Activated CD8-positive, alpha-beta memory T cell treated with anti-CD3 and anti-CD28 coated beads for 48 hours (primary cell): ENCODE measurements at regions not wholly inside any gene's neighbourhood (a gene's known extent, or its start where the extent isn't known, plus 50 kb on each side); places are given as distances from the start of the nearest gene placed in this dataset.

Experiments used
- DNase-seq, 3 experiments: peaks; one replicate each; pipeline ENCODE4 v3.0.0-alpha.2; 2020; ENCODE audit warnings: low read depth in 2 of 3, low spot score in 2 of 3

DNA sequence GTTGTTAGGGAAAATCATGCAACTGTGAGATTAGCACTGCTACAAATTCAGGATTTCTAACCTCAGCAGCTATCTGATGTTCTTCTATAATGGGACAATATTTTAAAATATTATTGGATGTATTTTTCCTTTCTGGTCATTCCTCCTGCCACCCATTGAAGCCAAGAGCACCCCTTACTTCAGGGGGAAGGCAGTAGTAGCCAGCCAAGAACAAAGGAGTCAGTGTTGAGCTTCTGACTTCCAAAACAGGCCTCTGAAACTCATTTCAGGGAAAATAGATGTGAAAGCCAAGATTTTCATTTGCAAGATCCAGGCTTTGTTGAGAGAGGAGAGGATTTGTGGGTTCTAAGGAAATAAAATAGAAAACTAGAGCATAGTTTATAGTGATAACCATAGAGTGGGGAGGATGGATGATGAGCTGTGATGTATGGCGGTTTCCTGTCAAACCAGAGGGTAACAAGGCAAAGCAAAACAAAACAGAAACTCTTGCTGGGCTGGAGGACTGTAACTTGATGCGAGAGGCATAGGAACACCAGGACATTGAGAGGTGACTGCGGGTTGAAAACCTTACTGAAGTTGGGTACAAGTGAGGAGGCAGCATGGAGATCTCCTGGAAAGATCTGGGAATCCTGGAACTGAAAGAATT is 173.7 kb upstream of the LEF1 start:
- no peak for DNase-seq

DNA sequence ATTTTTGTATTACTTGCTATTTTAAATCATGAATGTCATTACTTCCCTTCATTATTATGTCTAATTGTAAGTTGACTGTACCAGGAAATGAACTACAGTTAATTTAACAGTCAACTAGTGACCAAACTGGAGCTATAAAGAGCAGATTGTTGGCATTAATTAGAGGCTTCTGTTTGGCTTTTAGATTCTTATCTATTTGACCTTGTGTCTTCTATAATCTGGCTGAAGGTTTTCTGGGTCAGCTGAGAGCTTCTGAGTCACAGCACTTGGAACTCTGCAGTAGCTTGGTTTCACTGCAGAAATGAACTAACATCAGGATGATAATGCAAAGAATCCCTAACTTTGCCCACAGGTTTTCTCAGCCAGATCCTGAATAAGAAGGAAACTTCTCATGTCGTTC is 169.2 kb upstream of the LEF1 start:
- no peak for DNase-seq

DNA sequence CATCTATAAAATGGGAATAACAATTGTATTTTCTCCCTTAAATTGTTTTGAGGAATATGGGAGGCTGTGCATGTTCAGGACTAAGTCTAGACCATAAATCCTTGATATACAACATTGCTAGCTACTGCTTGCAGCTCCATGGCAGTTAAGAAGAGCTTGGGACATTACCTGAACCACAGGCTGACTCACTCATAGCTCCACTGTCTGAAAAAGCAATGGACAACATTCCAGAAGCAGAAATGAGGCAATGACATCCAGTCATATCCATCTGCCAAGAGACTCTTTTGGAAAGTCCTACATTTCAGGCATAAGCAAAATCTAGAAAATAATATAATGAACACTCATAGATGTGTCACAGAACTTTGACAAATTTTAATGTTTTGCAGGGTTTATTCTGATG is 167.3 kb upstream of the LEF1 start:
- no peak for DNase-seq

DNA sequence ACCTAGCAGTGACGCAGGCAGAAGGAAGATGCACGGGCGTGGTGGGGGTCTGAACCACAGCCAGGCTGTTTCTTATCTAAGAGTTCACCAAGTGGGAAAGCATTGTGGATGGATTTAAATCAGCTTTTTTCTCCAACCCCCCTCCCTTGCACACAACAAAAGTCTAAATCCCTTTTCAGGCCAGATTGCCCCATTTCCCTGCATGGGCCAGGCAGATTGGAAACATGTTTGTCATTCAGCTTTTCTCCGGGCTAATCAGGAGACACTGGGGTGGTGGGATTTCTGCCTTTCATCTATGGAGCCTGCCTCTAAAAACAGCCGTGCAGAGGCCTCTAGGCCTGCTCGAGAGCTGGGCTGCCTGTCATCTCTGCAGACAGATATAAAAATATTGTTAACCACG is 166.3 kb upstream of the LEF1 start:
- no peak for DNase-seq

DNA sequence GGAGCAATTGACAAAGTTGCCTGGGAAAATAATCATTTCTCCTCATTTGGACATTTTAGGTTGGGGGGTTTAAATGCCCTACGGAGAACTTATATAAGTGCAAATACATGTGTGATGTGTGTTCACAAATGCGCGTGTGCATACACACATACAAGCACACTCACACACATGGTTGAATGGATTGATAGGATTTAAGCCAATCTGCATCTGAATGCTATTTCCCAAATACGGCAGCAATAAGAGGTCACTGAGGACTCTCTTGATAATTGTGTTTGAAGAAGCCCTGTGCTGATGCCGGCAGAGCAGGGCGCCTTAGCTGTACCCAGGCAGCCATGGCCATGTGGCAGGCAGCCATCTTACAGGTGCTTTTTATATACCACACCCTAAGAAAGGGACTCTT is 165.3 kb upstream of the LEF1 start:
- DNase-seq = no peak

DNA sequence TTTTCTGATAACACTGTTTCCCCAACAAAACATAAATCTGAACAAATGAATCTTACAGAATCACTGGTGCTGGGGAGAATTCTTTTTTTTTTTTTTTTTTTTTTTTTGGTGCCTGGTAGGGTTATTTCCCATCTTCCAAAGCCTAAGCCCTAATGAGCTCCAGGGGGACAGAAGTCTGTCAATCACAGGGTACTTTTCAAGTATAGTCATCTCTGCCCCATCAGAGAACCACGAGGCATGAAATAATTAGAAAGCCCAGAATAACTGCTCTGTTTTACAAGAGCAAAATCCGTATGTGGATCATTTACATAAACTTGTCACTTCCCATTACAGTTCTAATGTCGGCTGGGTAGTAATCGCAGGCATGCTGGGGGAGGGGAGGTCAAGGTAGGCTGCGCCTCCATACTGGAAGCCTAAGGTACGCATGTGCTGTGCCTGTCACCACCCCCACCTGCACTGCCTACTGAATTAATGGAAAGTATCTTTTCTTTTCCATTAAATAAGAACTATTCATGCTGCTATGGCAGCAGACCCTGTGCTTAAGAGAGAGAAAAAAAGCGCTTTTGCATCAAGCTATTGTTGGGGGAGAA is 164.7 kb upstream of the LEF1 start:
- DNase-seq = no peak

DNA sequence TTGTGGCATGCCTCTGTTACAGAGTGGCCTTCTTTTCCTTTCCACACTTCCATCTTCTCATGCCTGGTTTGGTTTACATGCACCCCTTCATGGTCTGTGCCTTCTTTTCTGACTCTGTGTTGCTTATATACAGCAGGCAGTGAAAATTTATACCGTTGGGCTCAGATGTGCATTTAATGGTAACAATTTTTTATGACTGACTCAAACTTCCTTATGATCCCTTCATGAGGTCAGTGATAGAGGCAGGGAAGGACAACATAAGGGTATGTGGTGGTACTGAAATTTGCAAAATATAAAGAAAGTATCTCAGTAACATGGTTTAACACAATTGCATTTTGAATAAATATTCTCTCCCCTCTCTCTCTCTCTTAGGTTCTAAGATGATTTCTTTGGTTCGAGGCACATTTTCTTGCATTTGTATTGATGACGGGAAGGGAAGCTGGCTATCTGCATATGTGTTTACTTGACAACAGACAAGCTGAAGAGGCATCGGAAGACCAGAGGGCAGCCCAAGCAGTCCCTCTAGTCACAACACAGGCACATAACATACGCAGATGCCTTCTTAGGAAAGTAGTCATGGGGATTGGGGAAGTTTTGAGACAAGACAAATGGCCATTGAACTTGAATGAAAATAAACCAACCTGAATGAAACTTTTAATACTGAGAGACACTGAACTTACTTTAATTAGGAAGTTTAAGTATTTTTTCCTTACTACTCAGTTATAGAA is 163.3 kb upstream of the LEF1 start:
- DNase-seq = no peak

DNA sequence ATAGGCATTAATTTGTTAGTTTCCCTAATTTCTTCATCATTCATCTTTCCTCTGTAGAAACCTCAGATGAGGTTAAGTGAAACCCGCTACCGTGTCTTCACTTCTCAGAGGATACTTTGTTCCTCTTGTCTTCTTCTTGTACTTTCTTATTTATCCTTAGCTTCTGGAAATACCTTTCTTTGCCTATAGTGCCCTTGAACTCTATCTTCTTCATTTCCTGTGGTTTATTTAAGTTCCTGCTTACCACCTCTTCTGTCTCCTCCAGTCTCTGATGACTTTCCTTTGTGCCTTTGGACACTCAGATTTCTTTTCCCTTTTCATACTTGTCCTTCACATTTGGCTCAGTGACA is 159.6 kb upstream of the LEF1 start:
- DNase-seq = no peak

DNA sequence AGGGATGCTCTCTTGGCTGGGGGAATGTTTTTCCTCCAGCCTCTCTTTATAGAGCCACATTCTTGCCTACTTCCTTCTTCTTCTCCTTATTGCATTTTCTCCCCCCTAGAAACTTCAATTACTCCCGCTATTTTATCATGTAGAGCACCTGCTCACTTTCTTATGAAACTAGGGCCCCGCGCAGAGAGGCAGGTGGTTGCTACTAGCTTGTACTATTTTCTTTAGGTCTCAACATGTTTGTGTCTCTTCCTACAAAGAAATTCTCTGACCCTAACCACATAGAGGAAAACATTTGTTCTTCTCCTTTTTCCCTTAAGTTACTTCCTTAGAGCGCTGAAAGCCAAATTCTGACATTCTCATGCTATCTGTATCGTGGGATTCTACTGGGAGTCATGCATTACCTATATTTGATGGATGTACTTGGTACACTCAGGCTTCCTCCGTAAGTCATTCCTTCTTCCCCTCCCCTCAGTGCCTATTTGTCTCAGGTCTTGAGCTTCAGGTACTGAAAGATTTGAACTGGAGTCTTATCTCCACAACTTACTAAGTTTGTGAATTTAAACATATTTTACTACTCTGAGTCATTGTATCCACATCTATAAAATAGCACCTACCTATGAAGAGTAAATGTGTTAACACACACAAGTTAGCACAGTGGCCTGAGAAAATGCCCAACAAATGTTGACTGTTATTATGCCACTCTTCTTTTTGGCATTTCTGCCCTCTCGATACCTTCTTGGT is 159.1 kb upstream of the LEF1 start:
- no peak for DNase-seq

DNA sequence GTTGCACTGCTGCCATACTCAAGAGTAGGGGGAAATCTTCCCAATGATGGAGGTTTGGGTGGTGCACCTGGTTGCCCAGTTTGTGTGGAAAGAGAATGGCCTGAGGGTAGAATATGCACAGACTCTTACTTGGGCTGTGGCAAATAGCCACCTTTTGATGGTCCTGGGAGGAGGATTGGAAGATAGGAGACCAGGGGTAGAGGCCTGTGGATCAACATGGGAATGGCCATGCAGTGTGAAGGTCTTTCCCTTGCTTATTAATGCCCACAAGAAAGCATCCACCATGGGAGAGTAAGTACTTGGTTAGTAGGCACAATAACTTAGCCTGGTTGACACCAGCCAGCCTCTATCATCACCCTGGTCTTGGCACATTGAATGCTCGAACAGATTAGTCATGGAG is 156.8 kb upstream of the LEF1 start:
- DNase-seq = no peak

DNA sequence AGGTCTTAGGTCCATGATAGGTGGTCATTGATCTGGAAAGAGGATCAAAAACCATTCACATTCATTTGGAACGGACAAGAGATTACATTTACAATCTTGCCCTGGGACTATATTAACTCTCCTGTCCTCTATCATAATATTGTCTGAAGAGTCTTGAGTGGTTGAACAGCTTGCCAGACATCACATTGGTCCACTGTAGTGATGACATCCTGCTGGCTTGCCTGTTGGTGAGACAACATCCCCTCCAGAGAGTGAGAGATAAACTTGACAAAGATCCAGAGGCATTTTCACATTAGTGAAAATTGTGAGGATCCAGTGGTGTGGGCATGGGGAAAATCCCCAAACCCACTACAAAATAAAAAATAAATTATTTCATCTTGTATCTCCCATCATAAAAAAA is 155.7 kb upstream of the LEF1 start:
- DNase-seq = no peak

DNA sequence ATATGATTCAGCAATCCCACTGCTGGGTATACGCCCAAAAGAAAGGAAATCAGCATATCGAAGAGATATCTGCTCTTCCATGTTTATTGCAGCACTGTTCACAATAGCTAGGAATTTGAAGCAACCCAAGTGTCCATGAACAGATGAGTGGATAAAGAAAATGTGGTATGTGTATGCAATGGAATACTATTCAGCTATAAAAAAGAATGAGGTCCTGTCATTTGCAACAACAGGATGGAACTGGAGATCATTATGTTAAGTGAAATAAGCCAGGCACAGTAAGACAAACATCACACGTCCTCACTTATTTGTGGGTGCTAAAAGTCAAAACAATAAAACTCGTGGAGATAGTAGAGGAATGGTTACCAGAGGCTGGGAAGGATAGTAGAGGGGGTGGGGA is 153.8 kb upstream of the LEF1 start:
- no peak for DNase-seq

DNA sequence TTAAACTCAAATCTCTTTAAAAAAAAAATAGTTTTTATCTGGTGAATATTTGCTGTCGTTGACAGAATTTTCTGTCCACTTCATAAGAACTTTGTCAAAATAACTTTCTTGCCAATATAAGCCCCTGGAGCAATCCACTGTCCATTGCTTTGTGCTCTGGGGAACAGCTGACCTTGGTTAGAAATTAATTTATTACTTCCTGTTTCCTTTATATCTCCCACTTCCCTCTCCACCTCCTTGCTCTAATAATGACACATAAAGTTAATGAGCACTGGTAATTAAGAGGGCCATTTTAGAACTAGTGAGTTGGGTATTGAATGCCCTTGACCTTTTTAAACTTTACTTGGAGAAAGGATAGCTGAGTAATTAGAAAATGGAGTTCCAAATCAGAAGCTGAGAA is 151.3 kb upstream of the LEF1 start:
- DNase-seq = no peak

DNA sequence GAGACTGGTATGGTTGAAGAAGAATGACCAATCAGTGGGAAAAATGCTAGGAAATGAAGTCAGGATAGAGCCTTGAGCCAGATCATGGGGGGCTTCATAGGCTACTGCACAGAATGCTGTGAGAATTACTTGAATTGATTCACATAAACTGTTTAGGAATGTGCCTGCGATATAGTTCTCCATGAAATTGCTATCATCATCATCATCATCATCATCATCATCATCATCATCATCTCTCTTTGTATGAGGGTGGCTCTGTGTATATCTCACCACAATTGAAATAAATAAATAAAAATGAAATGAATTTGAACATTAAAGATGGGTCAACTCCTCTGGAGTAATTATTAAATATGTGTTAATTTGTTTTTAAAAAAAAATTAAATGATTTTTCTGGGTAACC is 148.6 kb upstream of the LEF1 start:
- DNase-seq = no peak

DNA sequence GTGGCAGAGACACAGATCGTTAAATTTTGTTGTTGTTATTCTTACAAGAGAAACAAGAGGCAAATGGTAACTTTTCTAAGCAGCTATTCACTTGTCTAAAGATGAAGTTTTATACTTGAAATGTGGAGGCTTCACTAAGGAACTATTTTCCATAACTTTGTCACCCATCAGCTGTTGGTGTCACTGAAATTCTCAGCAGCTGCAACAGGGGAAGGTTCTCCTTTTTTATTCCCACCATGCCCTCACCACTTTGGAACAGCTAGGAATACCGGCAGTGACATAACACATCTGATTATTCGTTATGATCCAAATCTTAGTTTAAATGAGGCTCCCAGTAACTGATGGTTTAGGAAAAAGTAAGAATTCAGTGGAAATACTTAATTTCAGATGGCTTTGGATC is 147.0 kb upstream of the LEF1 start:
- no peak for DNase-seq

DNA sequence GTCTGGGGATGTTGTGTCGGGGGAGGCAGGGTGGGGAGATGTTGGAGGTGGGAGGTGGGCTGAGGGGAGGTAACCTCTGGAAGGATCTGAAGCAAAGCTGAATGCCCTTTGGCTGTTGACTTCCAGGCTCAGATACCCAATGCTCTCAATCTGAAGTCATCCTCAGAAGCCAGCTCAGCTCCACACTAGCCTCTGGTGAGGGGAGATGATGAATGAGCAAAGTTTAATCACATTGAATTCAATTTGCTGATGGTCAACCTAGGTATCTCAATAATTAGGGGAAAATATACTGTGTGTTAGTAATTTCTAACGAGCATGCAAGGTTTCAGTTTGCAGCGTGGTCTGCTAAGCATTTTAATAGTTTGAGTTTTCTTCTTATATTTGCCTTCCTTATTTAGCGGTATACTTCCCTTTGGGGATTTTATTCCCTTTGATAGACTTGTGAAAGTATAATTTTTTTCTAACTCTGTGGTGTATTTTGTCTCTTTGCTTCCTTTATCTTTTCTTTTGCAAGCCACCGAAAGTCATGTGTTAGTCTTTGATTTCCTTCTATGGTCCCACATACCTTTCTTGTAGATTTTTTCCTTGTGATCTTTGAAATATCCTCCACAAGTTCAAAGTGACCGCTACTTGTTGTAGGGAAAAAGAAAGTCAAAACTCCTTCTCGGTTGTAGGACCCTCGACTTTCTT is 146.3 kb upstream of the LEF1 start:
- DNase-seq = no peak

DNA sequence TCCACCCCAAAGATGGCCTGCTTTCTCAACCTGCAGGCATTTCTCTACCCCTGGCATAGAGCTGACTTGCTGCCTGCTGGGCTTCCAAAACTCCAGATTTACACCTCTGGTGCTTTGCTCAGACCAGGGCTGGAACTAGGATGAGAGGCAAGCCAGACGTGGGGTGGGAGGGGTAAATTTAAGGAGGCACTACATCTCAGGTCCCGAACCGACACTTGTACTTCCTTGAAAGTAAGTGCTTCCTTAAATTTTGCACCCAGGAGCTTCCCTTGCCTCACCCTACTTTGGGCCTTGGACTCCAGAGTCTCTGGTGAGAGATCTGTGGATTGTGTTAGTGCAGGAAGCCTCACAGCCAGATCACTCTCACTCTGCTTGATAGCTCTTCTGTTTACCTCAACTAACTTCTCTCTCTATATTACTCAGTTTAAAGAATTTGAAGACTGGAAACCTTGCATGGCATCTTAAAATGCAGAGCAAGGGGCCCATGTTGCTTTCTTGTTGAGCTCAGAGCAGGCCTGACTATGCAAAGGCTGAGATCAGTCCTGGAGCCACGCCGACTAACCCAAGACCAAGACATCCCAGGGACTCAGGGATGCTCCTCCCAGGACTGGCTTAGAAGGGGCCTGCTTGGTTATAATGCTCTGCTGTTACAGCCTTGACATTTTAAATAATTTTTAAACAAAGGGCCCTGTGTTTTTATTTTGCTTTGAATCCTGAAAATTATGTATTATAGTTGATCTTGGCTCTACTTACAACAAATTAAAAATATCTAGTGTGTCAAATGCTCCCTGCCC is 145.0 kb upstream of the LEF1 start:
- DNase-seq = no peak

DNA sequence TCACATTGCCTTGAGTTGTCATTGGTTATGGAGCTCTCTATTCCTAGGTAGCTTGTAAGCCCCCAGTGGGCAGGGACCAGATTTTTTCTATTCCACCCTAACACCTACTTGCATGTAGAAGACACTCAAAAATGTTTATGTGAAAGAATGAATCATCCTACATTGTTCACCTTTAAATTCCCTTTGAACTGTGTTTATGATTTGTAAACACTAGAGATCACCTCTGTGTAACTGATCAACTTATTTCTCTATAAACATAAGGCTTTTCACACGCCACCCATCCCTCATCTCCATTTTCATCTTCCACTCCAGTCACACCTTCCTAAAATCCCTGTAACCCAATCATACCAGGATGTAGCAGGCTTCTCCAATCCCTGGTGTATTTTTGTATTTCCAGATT is 142.6 kb upstream of the LEF1 start:
- DNase-seq = no peak

DNA sequence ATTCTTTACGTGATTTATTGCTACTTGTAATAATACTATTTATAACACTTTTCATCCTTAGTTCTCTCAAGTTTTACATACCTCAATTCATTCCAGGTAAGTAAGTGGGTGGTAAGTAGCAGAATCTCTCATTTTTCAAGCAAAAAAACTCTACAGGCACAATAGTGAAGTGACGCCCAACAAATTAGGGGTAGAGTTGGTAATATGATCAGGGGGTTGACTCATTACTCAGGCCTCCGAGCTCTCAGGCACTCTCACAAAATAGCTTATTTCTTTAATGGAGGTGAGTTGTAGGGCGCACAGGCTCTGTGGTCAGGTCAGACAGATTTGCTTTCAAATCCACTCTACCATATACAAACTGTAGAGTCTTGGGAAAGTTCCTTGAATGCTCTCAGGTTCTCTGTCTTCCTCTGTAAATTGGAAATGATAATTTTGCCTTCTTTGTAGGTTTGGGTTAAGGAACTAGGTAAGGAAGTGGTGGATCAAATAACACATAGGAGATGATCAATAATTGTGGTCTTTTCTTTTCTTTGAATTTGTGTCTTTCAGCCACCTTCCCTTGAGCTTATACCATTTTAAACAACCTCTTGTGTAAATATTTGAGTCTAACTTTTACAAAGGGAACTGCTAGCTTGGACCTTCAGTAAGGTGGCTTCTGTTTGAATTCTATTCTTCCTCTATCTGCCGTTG is 134.9 kb upstream of the LEF1 start:
- no peak for DNase-seq

DNA sequence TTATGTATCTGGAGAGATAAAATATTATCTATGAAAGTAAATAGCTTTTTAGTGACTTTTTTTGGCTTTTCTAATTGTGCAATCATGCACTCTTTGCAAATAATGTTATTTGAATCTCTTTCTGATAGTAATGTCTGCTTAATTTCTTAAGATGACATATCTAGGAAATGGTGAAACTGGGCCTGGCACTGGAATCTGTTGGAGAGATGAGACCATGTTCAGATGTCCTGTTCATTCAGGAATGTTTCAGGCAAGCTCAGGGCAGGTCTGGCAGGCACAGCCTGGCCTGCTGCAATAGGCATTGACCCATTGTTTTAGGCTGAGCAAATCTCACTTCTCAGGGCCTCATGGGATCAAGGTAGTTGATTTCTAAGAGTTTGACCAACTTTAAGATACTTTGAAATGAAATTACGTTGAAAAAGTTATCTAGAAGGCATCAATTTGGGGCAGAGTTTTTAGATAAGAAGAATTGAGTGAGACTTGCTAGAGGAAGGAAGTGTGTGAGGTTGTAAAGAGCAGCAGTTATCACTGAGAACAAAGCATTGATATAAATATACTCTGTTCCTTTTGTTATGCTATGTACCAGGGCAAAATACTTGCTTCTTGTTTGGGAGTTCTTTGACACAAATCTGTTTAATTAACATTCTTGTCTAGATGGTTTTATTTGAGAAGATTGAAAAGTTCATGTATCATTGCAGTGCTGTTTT is 133.0 kb upstream of the LEF1 start:
- DNase-seq = no peak
